BE2C (cell line): ENCODE measurements at regions not wholly inside any gene's neighbourhood (a gene's known extent, or its start where the extent isn't known, plus 50 kb on each side); places are given as distances from the start of the nearest gene placed in this dataset.

Experiments
- DNase-seq: peaks from one replicate; pipeline ENCODE4 v3.0.0-alpha.2; 2020
- H3K27me3 ChIP-seq: fragments of 250-450 bp; sonication (Bioruptor Pico); 2 replicates; pipeline ENCODE4 v1.5.1; 2020; ENCODE audit warnings: mild to moderate bottlenecking
- H3K36me3 ChIP-seq: fragments of 250-450 bp; sonication (Bioruptor Pico); 2 replicates; pipeline ENCODE4 v1.5.1; 2020; ENCODE audit warnings: mild to moderate bottlenecking
- H3K4me1 ChIP-seq: fragments of 250-450 bp; sonication (Bioruptor Pico); 2 replicates; pipeline ENCODE4 v1.5.1; 2020
- H3K4me3 ChIP-seq: 2 replicates; pipeline ENCODE4 v1.5.1; 2011; ENCODE audit warnings: low read depth, low read length
- H3K9me3 ChIP-seq: fragments of 250-450 bp; sonication (Bioruptor Pico); 2 replicates; pipeline ENCODE4 v1.5.1; 2020
- CTCF ChIP-seq: IDR thresholded peaks from 2 replicates; pipeline ENCODE4 v1.5.1; 2012; ENCODE audit warnings: mild to moderate bottlenecking, low read depth, low read length

- Histone ChIP-seq H3K9me3 (no peaks in the 10 kb centered on the region), H3K27me3 (no peaks in the 10 kb centered on the region), H3K4me3 (no peak overlapping the region), H3K36me3 (no peaks in the 10 kb centered on the region), H3K4me1 (no peaks in the 10 kb centered on the region)
- no peak for TF ChIP-seq CTCF
- no peak for DNase-seq
Measured at GRCh38 chr4:175273995-175274753, 356.0 kb downstream of the ADAM29 start.

DNA sequence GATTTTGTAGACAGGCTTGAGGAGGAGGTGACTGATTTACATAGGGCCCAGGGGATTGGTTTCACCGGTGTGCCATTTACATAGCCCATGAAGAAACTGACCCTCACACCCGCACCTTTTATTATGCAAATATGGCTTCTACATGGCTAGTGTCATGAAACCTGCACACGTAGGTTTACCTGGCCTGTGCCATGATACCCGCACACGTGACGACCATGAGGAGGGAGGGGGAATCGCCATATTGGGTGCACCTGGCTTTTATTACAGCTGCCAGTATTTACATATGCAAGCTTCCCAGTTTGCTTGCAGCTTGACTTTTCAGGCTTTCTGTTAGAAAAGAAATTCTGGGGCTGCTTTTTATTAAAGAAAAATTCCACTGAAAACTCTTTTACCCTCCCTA lies 359.7 kb downstream of the ADAM29 start:
- no peak for DNase-seq
- no peak overlapping the region for H3K4me3 ChIP-seq

GRCh38 chr4:175280153-175280552 lies 362.0 kb downstream of the ADAM29 start:
- no peak for TF ChIP-seq CTCF
- no peaks in the 10 kb centered on the region for H3K36me3 ChIP-seq
- no peaks in the 10 kb centered on the region for H3K27me3 ChIP-seq
- no peaks in the 10 kb centered on the region for H3K4me1 ChIP-seq
- no peaks in the 10 kb centered on the region for H3K9me3 ChIP-seq
- no peak overlapping the region for H3K4me3 ChIP-seq
- no peak for DNase-seq

More for the DNA sequence above, 359.7 kb downstream of the ADAM29 start:
- no peaks in the 10 kb centered on the region for H3K9me3 ChIP-seq
- no peaks in the 10 kb centered on the region for H3K4me1 ChIP-seq
- H3K36me3 ChIP-seq = no peaks in the 10 kb centered on the region
- TF ChIP-seq CTCF = no peak
- H3K27me3 ChIP-seq = no peaks in the 10 kb centered on the region

GRCh38 chr4:175281894-175282293 lies 363.7 kb downstream of the ADAM29 start:
- no peaks in the 10 kb centered on the region for H3K4me1 ChIP-seq
- no peak for TF ChIP-seq CTCF
- H3K36me3 ChIP-seq = no peaks in the 10 kb centered on the region
- H3K27me3 ChIP-seq = no peaks in the 10 kb centered on the region
- H3K4me3 ChIP-seq = no peak overlapping the region
- DNase-seq = no peak
- no peaks in the 10 kb centered on the region; the same call in 1 of the 2 replicates for H3K9me3 ChIP-seq

- Histone ChIP-seq H3K4me3 (no peak overlapping the region), H3K4me1 (no peaks in the 10 kb centered on the region), H3K9me3 (no peaks in the 10 kb centered on the region; the same call in 1 of the 2 replicates), H3K27me3 (no peaks in the 10 kb centered on the region), H3K36me3 (no peaks in the 10 kb centered on the region)
- TF ChIP-seq CTCF = no peak
- no peak for DNase-seq
Measured at GRCh38 chr4:175282407-175282806, 364.2 kb downstream of the ADAM29 start.

- H3K36me3 ChIP-seq = no peaks in the 10 kb centered on the region
- no peak for TF ChIP-seq CTCF
- no peak for DNase-seq
Measured at GRCh38 chr4:175290401-175290800, 372.2 kb downstream of the ADAM29 start.

More at GRCh38 chr4:175290401-175290800, 372.2 kb downstream of the ADAM29 start:
- no peak overlapping the region for H3K4me3 ChIP-seq
- no peaks in the 10 kb centered on the region; the same call in 1 of the 2 replicates for H3K9me3 ChIP-seq
- H3K4me1 ChIP-seq = no peaks in the 10 kb centered on the region
- no peaks in the 10 kb centered on the region for H3K27me3 ChIP-seq
